Left ventricle myocardium inferior (tissue), 1 donor: ENCODE measurements at regions not wholly inside any gene's neighbourhood (a gene's known extent, or its start where the extent isn't known, plus 50 kb on each side); places are given as distances from the start of the nearest gene placed in this dataset.

ENCODE experiments used
- DNase-seq: peaks from one replicate; pipeline ENCODE4 v3.0.0-alpha.2; 2020
- H3K27ac ChIP-seq: fragments of 200-600 bp; replicated peaks from 2 replicates; pipeline ENCODE4 v1.8.0; 2021
- H3K27me3 ChIP-seq: fragments of 200-600 bp; 2 replicates; pipeline ENCODE4 v1.8.0; 2021; ENCODE audit warnings: low read depth
- H3K36me3 ChIP-seq: fragments of 200-600 bp; 2 replicates; pipeline ENCODE4 v1.8.0; 2021
- H3K4me1 ChIP-seq: fragments of 200-600 bp; 2 replicates; pipeline ENCODE4 v1.8.0; 2021
- H3K4me3 ChIP-seq: fragments of 200-600 bp; 2 replicates; pipeline ENCODE4 v1.8.0; 2021; ENCODE audit warnings: mild to moderate bottlenecking, moderate library complexity
- H3K9me3 ChIP-seq: fragments of 200-600 bp; replicated peaks from 2 replicates; pipeline ENCODE4 v1.8.0; 2021
- CTCF ChIP-seq: fragments of 200-600 bp; IDR thresholded peaks from 2 replicates; pipeline ENCODE4 v1.8.0; 2021; ENCODE audit warnings: antibody characterized with exemption, mild to moderate bottlenecking, borderline replicate concordance
- intact Hi-C: fragments of 100-400 bp; cut with micrococcal nuclease; formaldehyde crosslinking; loops from one replicate; pipeline ENCODE4 v1.11.0; 2022
- donor health status: DM: no; HTN: yes; CAD: no; lungs with severe emphysema.

GRCh38 chr12:59938190-59938962 lies 342.5 kb downstream of the SLC16A7 start:
- Histone ChIP-seq H3K9me3 (no peaks in the 10 kb centered on the region), H3K27ac (no peak overlapping the region), H3K36me3 (no peaks in the 10 kb centered on the region), H3K4me1 (no peaks in the 10 kb centered on the region), H3K27me3 (no peaks in the 10 kb centered on the region), H3K4me3 (no peak overlapping the region)
- DNase-seq = no peak
- no peak for TF ChIP-seq CTCF
- intact Hi-C loops = no loop called here

GRCh38 chr12:59940631-59941342 lies 345.0 kb downstream of the SLC16A7 start:
- Histone ChIP-seq H3K4me1 (no peaks in the 10 kb centered on the region), H3K4me3 (no peak overlapping the region), H3K27me3 (no peaks in the 10 kb centered on the region), H3K27ac (no peak overlapping the region), H3K36me3 (no peaks in the 10 kb centered on the region), H3K9me3 (no peaks in the 10 kb centered on the region)
- no peak for DNase-seq
- no peak for TF ChIP-seq CTCF
- intact Hi-C loops = no loop called here

GRCh38 chr12:59941461-59941860 lies 345.6 kb downstream of the SLC16A7 start:
- H3K36me3 ChIP-seq = no peaks in the 10 kb centered on the region
- no peak for TF ChIP-seq CTCF
- intact Hi-C loops = no loop called here
- H3K4me3 ChIP-seq = no peak overlapping the region
- no peak overlapping the region for H3K27ac ChIP-seq
- H3K27me3 ChIP-seq = no peaks in the 10 kb centered on the region
- H3K9me3 ChIP-seq = no peaks in the 10 kb centered on the region
- no peak for DNase-seq
- H3K4me1 ChIP-seq = no peaks in the 10 kb centered on the region

- no peak overlapping the region for H3K27ac ChIP-seq
- no peak overlapping the region for H3K4me3 ChIP-seq
- H3K36me3 ChIP-seq = no peaks in the 10 kb centered on the region
- no peaks in the 10 kb centered on the region for H3K27me3 ChIP-seq
- no peaks in the 10 kb centered on the region for H3K4me1 ChIP-seq
- no peak for TF ChIP-seq CTCF
- DNase-seq = no peak
- intact Hi-C loops = no loop called here
- H3K9me3 ChIP-seq = no peaks in the 10 kb centered on the region
Measured at GRCh38 chr12:59944177-59944576, 348.3 kb downstream of the SLC16A7 start.

- intact Hi-C loops = no loop called here
- H3K4me1 ChIP-seq = no peaks in the 10 kb centered on the region
- H3K4me3 ChIP-seq = no peak overlapping the region
- H3K36me3 ChIP-seq = no peaks in the 10 kb centered on the region
- no peak overlapping the region for H3K27ac ChIP-seq
- H3K27me3 ChIP-seq = no peaks in the 10 kb centered on the region
- no peak for TF ChIP-seq CTCF
- no peak for DNase-seq
- peaks cover 3% of the 10 kb centered on the region for H3K9me3 ChIP-seq
Measured at GRCh38 chr12:59946635-59947034, 350.8 kb downstream of the SLC16A7 start.
